Transverse colon (tissue), 4 donors: ENCODE measurements at regions not wholly inside any gene's neighbourhood (a gene's known extent, or its start where the extent isn't known, plus 50 kb on each side); places are given as distances from the start of the nearest gene placed in this dataset.

Experiments
- DNase-seq: peaks from one replicate; pipeline ENCODE4 v3.0.0-alpha.2; 2019
- H3K27ac ChIP-seq, 4 donors: fragments of 200-600 bp; sonication (generic); 2 replicates each; pipeline ENCODE4 v1.5.1; 2016 to 2018; ENCODE audit warnings: inconsistent platforms in 4 of 4
- H3K27me3 ChIP-seq: fragments of 200-600 bp; sonication (generic); 2 replicates; pipeline ENCODE4 v1.5.1; 2017; ENCODE audit warnings: inconsistent platforms
- H3K36me3 ChIP-seq, 4 donors: fragments of 200-600 bp; sonication (generic); 2 replicates each; pipeline ENCODE4 v1.5.1; 2017 to 2019; ENCODE audit warnings: inconsistent platforms in 4 of 4
- H3K4me1 ChIP-seq, 4 donors: fragments of 200-600 bp; sonication (generic); 2 replicates each; pipeline ENCODE4 v1.5.1; 2017 to 2020; ENCODE audit warnings: inconsistent platforms in 4 of 4
- H3K4me3 ChIP-seq, 4 donors: fragments of 200-600 bp; sonication (generic); 1 replicate in 1 of 4; 2 replicates in 3 of 4; pipeline versions ENCODE4 v1.5.1 to v1.6.1; 2017 to 2019; ENCODE audit warnings: inconsistent platforms in 4 of 4
- H3K9me3 ChIP-seq, 2 donors: fragments of 200-600 bp; sonication (generic); 2 replicates each; pipeline ENCODE4 v1.5.1; 2017 to 2019; ENCODE audit warnings: inconsistent platforms in 2 of 2
- EP300 ChIP-seq: sonication (generic); formaldehyde crosslinking; IDR thresholded peaks from one replicate; pipeline ENCODE4 v1.6.1; 2017; ENCODE audit warnings: antibody characterized with exemption, low read depth
- POLR2A ChIP-seq: fragments of 450-650 bp; IDR thresholded peaks from one replicate; pipeline ENCODE4 v1.6.1; 2016; ENCODE audit warnings: antibody characterized with exemption, mild to moderate bottlenecking, moderate library complexity
- POLR2AphosphoS5 ChIP-seq, 3 donors: sonication (generic); formaldehyde crosslinking; IDR thresholded peaks; one replicate each; pipeline ENCODE4 v1.6.1; 2016; ENCODE audit warnings: antibody characterized with exemption in 3 of 3
- WGBS, 2 donors: methylation state at CpG; one replicate each; pipeline ENCODE4 v1.1.5; 2018; ENCODE audit warnings: low coverage in 1 of 2; 5-methylcytosine and 5-hydroxymethylcytosine counted together
- in situ Hi-C, 4 donors: fragments of 200-750 bp; cut with MboI; loops; one replicate each; pipeline versions ENCODE4 v1.15.0 to v1.15.1; 2017; ENCODE audit warnings: low sequenced_read_pairs in 3 of 4, low pct_ligation_motif_present in 1 of 4, low pct_unique_long_range_greater_than_20kb in 1 of 4
- intact Hi-C: fragments of 100-400 bp; cut with DNase I; formaldehyde crosslinking; loops from one replicate; pipeline ENCODE4 v1.15.1; 2023; ENCODE audit warnings: low total_unique reads
- TF ChIP-seq, protein P1 (sequence below), 5 experiments: fragments of 200-600 bp in 3 of 5; fragments of 450-650 bp in 2 of 5; sonication (generic) in 3 of 5; IDR thresholded peaks; 1 replicate in 2 of 5; 2 replicates in 3 of 5; pipeline ENCODE4 v1.5.1; 2016 to 2017; ENCODE audit warnings: antibody characterized with exemption in 5 of 5, inconsistent platforms in 3 of 5, mild to moderate bottlenecking in 2 of 5, moderate library complexity in 1 of 5

GRCh38 chr2:79437433-79438267 is 75.2 kb upstream of the CTNNA2 start:
- Histone ChIP-seq H3K4me1 (no peaks in the 10 kb centered on the region), H3K4me3 (no peak overlapping the region), H3K36me3 (no peaks in the 10 kb centered on the region), H3K9me3 (no peaks in the 10 kb centered on the region), H3K27ac (no peak overlapping the region), H3K27me3 (no peaks in the 10 kb centered on the region)
- in situ Hi-C loops, result no loop called here
- intact Hi-C loops, result no loop called here
- 47 to 53% methylated on average over 3 to 16 of the region's 16 CpGs for WGBS, 2 donors
- DNase-seq, result no peak
- TF ChIP-seq POLR2AphosphoS5 (IDR thresholded peaks at IDR 0.05), result no peak
- no peak for TF ChIP-seq POLR2A
- no peak for TF ChIP-seq EP300
- TF ChIP-seq, protein P1, sequence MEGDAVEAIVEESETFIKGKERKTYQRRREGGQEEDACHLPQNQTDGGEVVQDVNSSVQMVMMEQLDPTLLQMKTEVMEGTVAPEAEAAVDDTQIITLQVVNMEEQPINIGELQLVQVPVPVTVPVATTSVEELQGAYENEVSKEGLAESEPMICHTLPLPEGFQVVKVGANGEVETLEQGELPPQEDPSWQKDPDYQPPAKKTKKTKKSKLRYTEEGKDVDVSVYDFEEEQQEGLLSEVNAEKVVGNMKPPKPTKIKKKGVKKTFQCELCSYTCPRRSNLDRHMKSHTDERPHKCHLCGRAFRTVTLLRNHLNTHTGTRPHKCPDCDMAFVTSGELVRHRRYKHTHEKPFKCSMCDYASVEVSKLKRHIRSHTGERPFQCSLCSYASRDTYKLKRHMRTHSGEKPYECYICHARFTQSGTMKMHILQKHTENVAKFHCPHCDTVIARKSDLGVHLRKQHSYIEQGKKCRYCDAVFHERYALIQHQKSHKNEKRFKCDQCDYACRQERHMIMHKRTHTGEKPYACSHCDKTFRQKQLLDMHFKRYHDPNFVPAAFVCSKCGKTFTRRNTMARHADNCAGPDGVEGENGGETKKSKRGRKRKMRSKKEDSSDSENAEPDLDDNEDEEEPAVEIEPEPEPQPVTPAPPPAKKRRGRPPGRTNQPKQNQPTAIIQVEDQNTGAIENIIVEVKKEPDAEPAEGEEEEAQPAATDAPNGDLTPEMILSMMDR (IDR thresholded peaks at IDR 0.05), result no peak

DNA sequence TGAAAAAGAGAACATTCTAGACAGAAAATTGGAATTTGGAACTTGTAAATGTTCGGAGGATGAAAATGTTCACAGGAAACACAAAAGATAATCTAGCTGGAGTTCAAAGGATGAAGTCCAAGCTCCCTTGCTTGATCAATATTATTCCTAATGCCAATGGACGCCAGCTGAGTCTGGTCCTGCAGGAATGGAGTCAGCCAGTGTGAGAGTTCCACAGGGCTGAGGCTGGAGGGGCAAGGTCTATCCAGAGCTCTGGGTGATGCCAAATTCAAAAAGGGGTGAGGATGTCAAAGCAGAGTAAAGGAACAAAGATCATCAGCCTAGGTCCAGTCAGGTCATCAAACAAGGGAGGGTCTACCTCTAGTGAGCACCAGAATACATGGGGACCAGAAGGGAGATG is 78.5 kb upstream of the CTNNA2 start:
- Histone ChIP-seq H3K4me3 (no peak overlapping the region), H3K36me3 (no peaks in the 10 kb centered on the region), H3K4me1 (no peaks in the 10 kb centered on the region), H3K27me3 (no peaks in the 10 kb centered on the region), H3K9me3 (no peaks in the 10 kb centered on the region), H3K27ac (no peak overlapping the region)
- WGBS, 2 donors, result 80 to 100% methylated on average over 1 to 2 of the region's 2 CpGs
- in situ Hi-C loops (no loop called here), intact Hi-C loops (no loop called here)
- TF ChIP-seq EP300, result no peak
- TF ChIP-seq, protein P1 (IDR thresholded peaks at IDR 0.05), result no peak
- TF ChIP-seq POLR2A, result no peak
- TF ChIP-seq POLR2AphosphoS5 (IDR thresholded peaks at IDR 0.05), result no peak
- DNase-seq, result no peak

- H3K4me1 ChIP-seq, result no peaks in the 10 kb centered on the region
- in situ Hi-C loops (no loop called here), intact Hi-C loops (no loop called here)
- H3K9me3 ChIP-seq, result no peaks in the 10 kb centered on the region
- 24% methylated on average over 3 of the region's 3 CpGs; no CpG with 5 or more reads in 1 of the 2 donors for WGBS, 2 donors
- no peak for DNase-seq
- TF ChIP-seq EP300 (no peak), POLR2A (no peak), POLR2AphosphoS5 (IDR thresholded peaks at IDR 0.05) (no peak)
- TF ChIP-seq, protein P1 (IDR thresholded peaks at IDR 0.05), result no peak
- H3K4me3 ChIP-seq, result no peak overlapping the region
- H3K27ac ChIP-seq, result no peak overlapping the region
- no peaks in the 10 kb centered on the region for H3K36me3 ChIP-seq
- H3K27me3 ChIP-seq, result no peaks in the 10 kb centered on the region
Observed at GRCh38 chr2:79432731-79433146, 80.1 kb upstream of the CTNNA2 start.

- TF ChIP-seq POLR2AphosphoS5 (IDR thresholded peaks at IDR 0.05) (no peak), POLR2A (no peak), EP300 (no peak)
- TF ChIP-seq, protein P1 (IDR thresholded peaks at IDR 0.05), result no peak
- Histone ChIP-seq H3K36me3 (no peaks in the 10 kb centered on the region), H3K4me1 (no peaks in the 10 kb centered on the region), H3K27me3 (no peaks in the 10 kb centered on the region), H3K27ac (no peak overlapping the region), H3K9me3 (no peaks in the 10 kb centered on the region), H3K4me3 (no peak overlapping the region)
- 68 to 78% methylated on average over 1 of the region's 1 CpG for WGBS, 2 donors
- intact Hi-C loops (no loop called here), in situ Hi-C loops (no loop called here)
- no peak for DNase-seq
Observed at GRCh38 chr2:79428745-79429144, 84.1 kb upstream of the CTNNA2 start.
